Thoracic aorta (tissue), 2 donors: ENCODE measurements at regions not wholly inside any gene's neighbourhood (a gene's known extent, or its start where the extent isn't known, plus 50 kb on each side); places are given as distances from the start of the nearest gene placed in this dataset.
"Not testable (repeated sequence)": the region's sequence is repeated elsewhere in the genome, so short reads cannot be mapped to it uniquely, and the experiment has no call there.

Source experiments
- ATAC-seq: fragments of 150-250 bp; one replicate; pipeline ENCODE4 v1.8.0; 2017; ENCODE audit warnings: low read depth; ENCODE audit not compliant: insufficient number of reproducible peaks, low FRiP score
- DNase-seq: peaks from one replicate; pipeline ENCODE4 v3.0.0-alpha.2; 2020; ENCODE audit warnings: low spot score
- H3K27ac ChIP-seq, 2 donors: fragments of 200-600 bp; sonication (generic); 1 replicate in 1 of 2; 2 replicates in 1 of 2; pipeline ENCODE4 v1.5.1; 2016; ENCODE audit warnings: mild to moderate bottlenecking in 2 of 2, moderate library complexity in 2 of 2
- H3K27me3 ChIP-seq: fragments of 200-600 bp; sonication (generic); replicated peaks from 2 replicates; pipeline ENCODE4 v1.6.0; 2016; ENCODE audit warnings: mild to moderate bottlenecking; ENCODE audit not compliant: insufficient read depth
- H3K36me3 ChIP-seq: fragments of 200-600 bp; sonication (generic); one replicate; pipeline ENCODE4 v1.5.1; 2016
- H3K4me1 ChIP-seq, 2 donors: fragments of 200-600 bp; sonication (generic); 1 replicate in 1 of 2; 2 replicates in 1 of 2; pipeline versions ENCODE4 v1.5.1 to v1.6.0; 2016; ENCODE audit warnings: low read depth in 2 of 2, mild to moderate bottlenecking in 1 of 2; ENCODE audit not compliant: control insufficient read depth in 1 of 2
- H3K4me3 ChIP-seq: fragments of 200-600 bp; sonication (generic); 2 replicates; pipeline ENCODE4 v1.5.1; 2016; ENCODE audit warnings: mild to moderate bottlenecking
- H3K9me3 ChIP-seq: fragments of 200-600 bp; sonication (generic); 2 replicates; pipeline ENCODE4 v1.5.1; 2016
- TF ChIP-seq, protein P1 (sequence below): fragments of 200-600 bp; sonication (generic); IDR thresholded peaks from one replicate; pipeline ENCODE4 v1.5.1; 2019; ENCODE audit warnings: antibody characterized with exemption

DNA sequence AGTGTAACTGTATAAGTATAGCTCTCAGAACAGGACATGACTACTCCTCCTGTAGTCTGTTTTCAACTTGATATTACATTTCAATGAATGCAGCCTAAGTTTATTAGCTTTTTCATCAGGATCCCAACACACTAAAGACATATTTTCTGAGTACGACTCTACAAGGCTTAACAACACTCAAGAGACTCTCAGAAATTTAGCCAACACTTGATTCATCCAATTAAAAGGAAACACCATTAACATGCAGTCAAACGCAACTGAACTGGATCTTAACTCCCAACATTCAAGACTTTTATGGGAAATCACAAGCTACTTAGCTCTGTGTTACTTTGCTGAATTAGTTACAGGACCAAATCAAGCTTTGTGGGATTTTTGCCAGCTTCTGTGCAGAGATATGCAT, 65.2 kb upstream of the SGIP1 start:
- DNase-seq, result no peak
- H3K4me3 ChIP-seq, result no peak overlapping the region
- TF ChIP-seq, protein P1, sequence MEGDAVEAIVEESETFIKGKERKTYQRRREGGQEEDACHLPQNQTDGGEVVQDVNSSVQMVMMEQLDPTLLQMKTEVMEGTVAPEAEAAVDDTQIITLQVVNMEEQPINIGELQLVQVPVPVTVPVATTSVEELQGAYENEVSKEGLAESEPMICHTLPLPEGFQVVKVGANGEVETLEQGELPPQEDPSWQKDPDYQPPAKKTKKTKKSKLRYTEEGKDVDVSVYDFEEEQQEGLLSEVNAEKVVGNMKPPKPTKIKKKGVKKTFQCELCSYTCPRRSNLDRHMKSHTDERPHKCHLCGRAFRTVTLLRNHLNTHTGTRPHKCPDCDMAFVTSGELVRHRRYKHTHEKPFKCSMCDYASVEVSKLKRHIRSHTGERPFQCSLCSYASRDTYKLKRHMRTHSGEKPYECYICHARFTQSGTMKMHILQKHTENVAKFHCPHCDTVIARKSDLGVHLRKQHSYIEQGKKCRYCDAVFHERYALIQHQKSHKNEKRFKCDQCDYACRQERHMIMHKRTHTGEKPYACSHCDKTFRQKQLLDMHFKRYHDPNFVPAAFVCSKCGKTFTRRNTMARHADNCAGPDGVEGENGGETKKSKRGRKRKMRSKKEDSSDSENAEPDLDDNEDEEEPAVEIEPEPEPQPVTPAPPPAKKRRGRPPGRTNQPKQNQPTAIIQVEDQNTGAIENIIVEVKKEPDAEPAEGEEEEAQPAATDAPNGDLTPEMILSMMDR, result no peak
- H3K4me1 ChIP-seq, result peaks cover 6 to 10% of the 10 kb centered on the region in 2 donors
- H3K36me3 ChIP-seq, result no peaks in the 10 kb centered on the region
- ATAC-seq, result no peak
- H3K27me3 ChIP-seq, result no peaks in the 10 kb centered on the region
- H3K9me3 ChIP-seq, result no peaks in the 10 kb centered on the region
- H3K27ac ChIP-seq, result no peak overlapping the region

DNA sequence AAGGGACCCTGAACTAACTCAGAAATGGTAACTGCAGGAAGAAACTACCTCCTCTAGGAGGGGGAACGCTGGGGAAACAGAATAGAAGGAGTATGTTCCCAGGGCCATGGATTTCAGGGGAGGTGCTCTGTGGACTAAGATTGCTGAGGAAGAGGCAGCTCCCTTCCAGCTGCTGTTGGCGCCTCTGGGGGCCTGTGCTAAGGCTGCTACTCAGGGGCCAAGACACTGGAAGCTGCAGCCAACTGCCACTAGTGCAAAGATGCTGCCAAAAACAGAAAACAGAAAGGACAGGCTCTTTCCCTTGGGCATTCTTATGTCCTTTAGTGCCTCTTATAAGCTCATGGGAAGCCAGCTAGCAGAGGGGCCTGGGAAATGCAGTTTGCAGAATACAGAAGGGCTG, 58.0 kb upstream of the SGIP1 start:
- DNase-seq, result no peak
- Histone ChIP-seq H3K4me3 (no peak overlapping the region), H3K4me1 (no peaks in the 10 kb centered on the region), H3K27me3 (no peaks in the 10 kb centered on the region), H3K9me3 (no peaks in the 10 kb centered on the region), H3K27ac (no peak overlapping the region), H3K36me3 (no peaks in the 10 kb centered on the region)
- TF ChIP-seq, protein P1, result no peak
- ATAC-seq, result no peak

DNA sequence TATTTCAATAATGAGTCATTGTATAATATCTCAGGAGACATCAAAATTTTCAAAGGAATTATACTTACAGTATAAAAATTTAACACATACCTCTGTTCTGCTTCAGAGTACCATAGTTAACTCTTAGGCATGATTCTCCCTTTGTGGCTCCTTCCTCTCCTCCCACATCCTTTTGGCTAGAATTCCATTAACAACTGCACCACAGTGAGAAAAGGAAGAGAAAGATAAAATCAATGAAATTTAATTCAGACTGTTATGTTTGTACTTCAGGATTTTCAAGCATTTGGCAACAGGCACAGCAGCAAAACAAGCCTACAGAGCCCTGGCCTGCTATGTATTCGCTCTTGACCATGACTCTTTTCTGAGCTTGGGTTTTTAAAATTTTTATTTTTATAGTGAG, 57.2 kb upstream of the SGIP1 start:
- no peak for DNase-seq
- TF ChIP-seq, protein P1, result no peak
- Histone ChIP-seq H3K9me3 (no peaks in the 10 kb centered on the region), H3K27me3 (no peaks in the 10 kb centered on the region), H3K4me1 (no peaks in the 10 kb centered on the region), H3K4me3 (no peak overlapping the region), H3K36me3 (no peaks in the 10 kb centered on the region), H3K27ac (no peak overlapping the region)
- no peak for ATAC-seq

GRCh38 chr1:66478116-66478515, 55.8 kb upstream of the SGIP1 start:
- Histone ChIP-seq H3K9me3 (no peaks in the 10 kb centered on the region), H3K27me3 (no peaks in the 10 kb centered on the region), H3K4me1 (no peaks in the 10 kb centered on the region), H3K27ac (no peak overlapping the region), H3K36me3 (no peaks in the 10 kb centered on the region), H3K4me3 (no peak overlapping the region)
- ATAC-seq (peak; percentile 60), DNase-seq (no peak)
- TF ChIP-seq, protein P1, result no peak

GRCh38 chr1:66480162-66480561, 53.8 kb upstream of the SGIP1 start:
- Histone ChIP-seq H3K27me3 (no peaks in the 10 kb centered on the region), H3K4me1 (no peaks in the 10 kb centered on the region), H3K36me3 (no peaks in the 10 kb centered on the region), H3K4me3 (no peak overlapping the region), H3K27ac (no peak overlapping the region), H3K9me3 (no peaks in the 10 kb centered on the region)
- no peak for ATAC-seq
- TF ChIP-seq, protein P1, result no peak
- no peak for DNase-seq

DNA sequence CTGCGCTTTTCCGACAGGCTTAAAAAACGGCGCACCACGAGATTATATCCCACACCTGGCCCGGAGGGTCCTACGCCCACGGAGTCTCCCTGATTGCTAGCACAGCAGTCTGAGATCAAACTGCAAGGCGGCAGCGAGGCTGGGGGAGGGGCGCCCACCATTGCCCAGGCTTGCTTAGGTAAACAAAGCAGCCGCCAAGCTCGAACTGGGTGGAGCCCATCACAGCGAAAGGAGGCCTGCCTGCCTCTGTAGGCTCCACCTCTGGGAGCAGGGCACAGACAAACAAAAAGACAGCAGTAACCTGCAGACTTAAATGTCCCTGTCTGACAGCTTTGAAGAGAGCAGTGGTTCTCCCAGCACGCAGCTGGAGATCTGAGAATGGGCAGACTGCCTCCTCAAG, 52.7 kb upstream of the SGIP1 start:
- H3K4me3 ChIP-seq, H3K9me3 ChIP-seq, H3K27ac ChIP-seq, H3K4me1 ChIP-seq, H3K36me3 ChIP-seq, DNase-seq, H3K27me3 ChIP-seq, ATAC-seq: not testable (repeated sequence)
